ENCODE measurements at regions not wholly inside any gene's neighbourhood (a gene's known extent, or its start where the extent isn't known, plus 50 kb on each side); places are given as distances from the start of the nearest gene placed in this dataset.
"Not testable (repeated sequence)": the region's sequence is repeated elsewhere in the genome, so short reads cannot be mapped to it uniquely, and the experiment has no call there.

DNA sequence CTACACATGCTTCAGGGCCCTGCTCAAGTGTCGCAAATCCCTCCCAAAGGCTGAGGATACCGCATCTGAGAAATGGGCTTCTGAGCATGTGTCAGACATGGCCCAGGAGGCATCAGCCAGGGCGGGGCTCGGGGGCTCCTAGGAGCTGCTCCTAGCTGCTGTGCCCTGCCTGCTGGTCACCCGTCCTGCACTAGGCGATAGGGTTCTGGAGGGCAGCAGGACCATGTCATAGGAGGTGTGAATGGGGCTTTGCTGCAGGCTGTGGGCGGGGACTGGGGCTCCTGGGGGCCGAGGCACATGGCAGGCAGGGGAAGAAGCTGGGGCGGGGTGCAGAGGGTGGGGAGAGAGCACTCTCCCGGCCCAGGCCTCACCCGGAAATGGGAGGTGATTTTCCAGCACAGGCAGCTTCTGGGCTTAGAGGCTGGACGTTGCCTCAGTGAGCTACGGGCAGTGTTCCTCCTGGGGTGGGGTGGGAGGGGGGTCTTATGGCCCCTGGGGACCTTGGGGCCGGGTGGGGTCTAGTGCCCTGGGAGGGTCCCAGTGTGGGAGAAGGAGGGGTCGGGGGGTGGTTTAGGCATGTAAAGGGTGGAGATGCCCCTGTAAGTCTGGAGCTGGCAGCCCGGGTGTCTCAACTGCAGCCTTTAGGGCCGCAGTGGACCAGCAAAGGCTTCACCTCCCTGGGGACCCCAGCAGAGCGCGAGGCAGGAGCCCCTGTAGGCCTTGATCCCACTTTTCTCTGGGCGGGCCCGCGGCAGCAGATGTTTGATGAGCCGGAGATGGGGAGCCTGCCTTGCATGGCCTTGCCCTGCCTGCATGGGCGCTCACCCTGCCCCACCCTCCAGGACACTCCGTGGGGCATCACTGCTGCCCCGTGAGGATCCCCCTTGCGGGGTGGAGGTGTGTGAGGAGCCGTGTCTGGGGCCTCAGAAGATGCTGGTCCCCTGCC lies 98.6 kb upstream of the LRPAP1 start:
- H4K20me1 ChIP-seq: no peaks in the 10 kb centered on the region
- H3K4me2 ChIP-seq: peak overlapping the region; percentile 63 to 80 (median 71)
- H3K4me3 ChIP-seq: no peak overlapping the region; a peak in 1 of 20 replicates
- peak overlapping the region in 6 of 11 experiments; percentile 10 to 54 (median 16); a peak in 1 of 22 replicates for H3K9ac ChIP-seq
- H3K4me1 ChIP-seq: peaks cover 18 to 31% (median 25%) of the 10 kb centered on the region in 10 experiments
- TF ChIP-seq Cebpa-rat (IDR thresholded peaks at IDR 0.05): no peak
- peak overlapping the region in 5 of 11 experiments; percentile 30 to 56 (median 36); a peak in 4 of 22 replicates for H3K27ac ChIP-seq
- peaks cover 0 to 16% (median 11%) of the 10 kb centered on the region in 11 experiments; a peak in 17 of 22 replicates for H3K9me3 ChIP-seq (replicated peaks in 1 of 11)
- H3K36me3 ChIP-seq: no peaks in the 10 kb centered on the region
- no peaks in the 10 kb centered on the region for H3K27me3 ChIP-seq

DNA sequence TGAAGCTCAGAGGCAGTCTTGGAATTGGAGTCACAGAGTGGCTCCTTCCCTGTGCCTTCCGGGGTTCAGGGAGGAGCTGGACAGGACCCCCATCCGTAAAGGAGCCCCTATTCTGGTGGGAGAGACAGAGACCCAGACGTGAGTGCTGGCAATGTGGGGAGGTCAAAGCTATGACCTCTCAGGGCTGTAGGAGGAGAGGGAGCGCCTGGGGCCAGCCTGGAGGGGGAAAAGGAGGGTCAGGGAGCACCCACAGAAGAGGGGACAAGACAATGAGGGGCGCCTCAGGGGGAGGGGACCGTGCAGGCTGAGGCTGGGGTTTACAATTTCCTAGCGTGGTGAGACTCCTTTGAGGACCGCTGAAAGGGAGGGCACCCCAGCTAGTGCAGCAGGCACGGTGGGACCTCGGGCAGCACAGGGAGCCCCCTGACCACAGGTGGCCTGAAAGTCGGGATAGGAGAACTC lies 97.9 kb upstream of the LRPAP1 start:
- Histone ChIP-seq H3K9me3 (replicated peaks in 1 of 11) (peaks cover 0 to 9% (median 4%) of the 10 kb centered on the region in 11 experiments; a peak in 10 of 22 replicates), H3K9ac (no peak overlapping the region), H3K27me3 (no peaks in the 10 kb centered on the region)

DNA sequence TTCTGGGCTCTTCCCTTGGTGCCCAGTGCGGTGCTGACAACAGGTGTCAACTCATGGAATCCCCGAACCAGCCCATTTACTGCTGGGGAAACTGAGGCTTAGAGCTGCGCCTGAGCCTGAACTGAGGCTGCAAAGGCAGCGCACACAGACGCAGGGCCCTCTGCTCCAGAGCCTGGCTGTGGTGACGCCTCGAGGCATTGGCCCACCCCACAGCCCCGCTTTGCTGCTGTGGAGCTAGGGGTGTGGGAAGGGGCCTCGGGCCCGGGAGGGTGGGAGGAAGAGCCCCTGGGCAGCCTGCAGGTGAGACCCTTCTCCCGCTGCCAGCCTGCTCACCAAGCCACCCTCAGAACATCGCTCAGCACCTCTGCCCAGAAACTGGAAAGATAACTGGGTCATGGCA lies 97.4 kb upstream of the LRPAP1 start:
- Histone ChIP-seq H3K4me1 (peaks cover 18 to 42% (median 26%) of the 10 kb centered on the region in 10 experiments), H3K9me3 (replicated peaks in 1 of 11) (peaks cover 0 to 4% (median 0%) of the 10 kb centered on the region in 11 experiments; a peak in 7 of 22 replicates), H3K4me3 (no peak overlapping the region), H4K20me1 (no peaks in the 10 kb centered on the region), H3K27ac (no peak overlapping the region), H3K36me3 (no peaks in the 10 kb centered on the region), H3K9ac (no peak overlapping the region), H3K27me3 (no peaks in the 10 kb centered on the region), H3K4me2 (no peak overlapping the region)
- TF ChIP-seq Cebpa-rat (IDR thresholded peaks at IDR 0.05): no peak

More for the DNA sequence above, 97.9 kb upstream of the LRPAP1 start:
- H3K4me1 ChIP-seq: peaks cover 18 to 37% (median 25%) of the 10 kb centered on the region in 10 experiments
- TF ChIP-seq Cebpa-rat (IDR thresholded peaks at IDR 0.05): no peak
- H3K36me3 ChIP-seq: no peaks in the 10 kb centered on the region
- no peak overlapping the region for H3K4me3 ChIP-seq
- peak overlapping the region in 10 of 11 experiments; percentile 21 to 80 (median 46); a peak in 15 of 22 replicates for H3K4me2 ChIP-seq
- H3K27ac ChIP-seq: no peak overlapping the region
- no peaks in the 10 kb centered on the region for H4K20me1 ChIP-seq

DNA sequence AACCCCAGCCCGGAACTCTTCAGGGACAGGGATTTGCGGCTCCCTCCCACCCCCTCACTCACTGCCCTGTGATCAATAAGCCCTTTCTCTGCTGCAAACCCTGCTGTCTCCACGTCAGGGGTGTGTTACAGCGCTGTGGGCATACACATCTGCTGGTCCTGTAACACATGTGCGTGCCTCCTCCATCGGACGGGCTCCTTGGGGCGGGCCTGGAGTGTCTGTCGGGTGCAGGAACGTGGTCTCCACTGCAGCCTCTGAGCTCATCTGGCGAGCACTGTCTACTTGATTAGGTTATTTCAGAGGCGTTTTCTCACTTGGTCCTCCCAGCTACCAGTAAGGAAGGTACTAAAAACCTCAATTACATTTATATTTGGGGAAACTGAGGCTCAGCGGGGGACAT lies 97.0 kb upstream of the LRPAP1 start:
- not testable (repeated sequence) for H3K27me3 ChIP-seq; H4K20me1 ChIP-seq; H3K9ac ChIP-seq; H3K4me3 ChIP-seq; H3K27ac ChIP-seq; H3K36me3 ChIP-seq; H3K9me3 ChIP-seq (replicated peaks in 1 of 11)
- Histone ChIP-seq H3K4me2 (peak overlapping the region in 5 of 11 experiments; percentile 23 to 55 (median 49); a peak in 5 of 22 replicates), H3K4me1 (peaks cover 18 to 46% (median 27%) of the 10 kb centered on the region in 10 experiments)

DNA sequence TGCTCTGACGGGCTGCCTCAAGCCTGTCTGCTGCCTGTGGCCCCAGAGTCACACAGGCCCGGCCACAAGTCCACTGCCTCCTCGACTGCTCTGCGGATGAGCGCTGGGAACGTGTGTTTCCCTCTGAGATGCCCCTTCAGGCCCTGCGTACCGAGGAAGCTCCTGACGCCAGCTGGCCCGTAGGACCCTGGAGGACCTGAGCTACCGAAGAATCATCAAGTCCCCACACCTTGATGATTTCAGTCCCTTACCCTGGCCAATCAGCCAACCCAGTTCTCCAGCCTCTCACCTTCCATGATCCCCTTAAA lies 96.6 kb upstream of the LRPAP1 start:
- Histone ChIP-seq H3K27me3 (no peaks in the 10 kb centered on the region), H3K9me3 (replicated peaks in 1 of 11) (no peaks in the 10 kb centered on the region), H3K4me3 (no peak overlapping the region), H3K4me2 (peak overlapping the region in 8 of 11 experiments; percentile 9 to 55 (median 42); a peak in 13 of 22 replicates), H3K9ac (no peak overlapping the region), H3K36me3 (no peaks in the 10 kb centered on the region), H4K20me1 (no peaks in the 10 kb centered on the region), H3K27ac (no peak overlapping the region), H3K4me1 (peaks cover 21 to 50% (median 30%) of the 10 kb centered on the region in 10 experiments)
- TF ChIP-seq Cebpa-rat (IDR thresholded peaks at IDR 0.05): no peak

DNA sequence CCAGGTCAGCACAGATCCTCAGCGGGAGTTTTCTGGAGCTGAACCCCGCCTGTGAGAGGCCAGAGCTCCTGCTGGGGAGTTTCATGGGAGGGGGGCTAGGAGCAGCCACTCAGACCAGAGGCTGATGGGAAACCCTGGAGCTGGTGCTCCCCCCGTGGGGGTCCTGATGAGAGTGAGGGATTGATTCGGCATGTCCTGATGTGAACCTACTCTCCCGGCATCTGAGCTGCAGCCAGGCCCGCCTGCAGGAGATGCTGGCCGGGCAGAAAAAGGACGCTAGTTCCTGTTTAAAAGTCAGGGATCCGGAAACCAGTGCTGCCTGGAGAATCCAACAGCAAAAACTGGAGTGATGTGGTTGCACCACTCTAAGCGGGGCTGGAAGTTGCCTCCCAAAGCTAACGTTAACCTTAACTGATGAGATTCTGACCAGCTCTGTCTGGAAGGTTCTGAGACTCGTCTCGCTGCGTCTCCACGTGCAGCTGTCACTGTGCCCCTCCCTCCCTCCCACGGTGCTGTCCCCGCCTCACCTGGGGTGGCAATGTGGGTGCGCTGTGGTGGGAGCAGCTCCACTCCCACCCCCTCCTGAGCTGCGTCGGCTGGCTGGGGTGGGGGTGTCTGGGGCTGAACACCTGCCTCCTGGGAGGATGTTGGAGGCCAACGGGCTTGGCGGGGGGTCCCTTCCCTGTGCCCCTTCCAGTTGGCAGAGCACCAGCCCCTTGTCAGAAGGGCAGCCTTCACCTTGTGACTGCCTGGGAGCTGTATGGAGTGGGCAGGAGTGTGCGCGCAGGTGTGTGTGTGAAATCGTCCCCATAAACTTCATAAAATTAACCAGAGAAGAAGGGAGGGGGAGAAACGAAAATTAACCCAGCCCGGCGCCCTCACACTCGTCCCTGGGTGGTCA lies 96.0 kb upstream of the LRPAP1 start:
- H3K9me3 ChIP-seq (replicated peaks in 1 of 11); H3K9ac ChIP-seq; H4K20me1 ChIP-seq; H3K4me3 ChIP-seq; H3K36me3 ChIP-seq; H3K27ac ChIP-seq; H3K27me3 ChIP-seq: not testable (repeated sequence)
- Histone ChIP-seq H3K4me2 (peak overlapping the region in 9 of 11 experiments; percentile 9 to 55 (median 42); a peak in 15 of 22 replicates), H3K4me1 (peaks cover 24 to 55% (median 33%) of the 10 kb centered on the region in 10 experiments)

DNA sequence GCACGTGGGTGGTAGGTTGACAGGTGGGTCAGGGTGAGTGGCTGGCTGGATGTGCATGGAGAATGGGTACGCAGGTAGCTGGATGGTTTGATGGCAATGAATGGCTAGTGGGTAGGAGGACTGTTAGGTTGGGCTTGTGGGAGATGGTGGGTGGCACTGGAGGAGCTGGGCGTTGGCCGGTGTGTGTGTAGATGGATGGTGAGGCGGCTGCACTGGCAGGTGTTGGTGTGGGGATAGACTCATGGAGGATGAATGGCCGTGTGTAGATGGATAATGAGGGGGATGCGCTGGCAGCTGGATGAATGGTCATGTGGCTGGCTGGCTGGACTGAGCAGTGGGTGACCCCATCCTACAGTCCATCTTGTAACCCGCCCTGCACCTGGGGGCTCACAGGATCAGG lies 95.2 kb upstream of the LRPAP1 start:
- not testable (repeated sequence) for H3K4me3 ChIP-seq; H3K27me3 ChIP-seq; H4K20me1 ChIP-seq; H3K9me3 ChIP-seq (replicated peaks in 1 of 11); H3K4me2 ChIP-seq; H3K27ac ChIP-seq; H3K36me3 ChIP-seq; H3K9ac ChIP-seq
- peaks cover 24 to 53% (median 33%) of the 10 kb centered on the region in 10 experiments for H3K4me1 ChIP-seq

DNA sequence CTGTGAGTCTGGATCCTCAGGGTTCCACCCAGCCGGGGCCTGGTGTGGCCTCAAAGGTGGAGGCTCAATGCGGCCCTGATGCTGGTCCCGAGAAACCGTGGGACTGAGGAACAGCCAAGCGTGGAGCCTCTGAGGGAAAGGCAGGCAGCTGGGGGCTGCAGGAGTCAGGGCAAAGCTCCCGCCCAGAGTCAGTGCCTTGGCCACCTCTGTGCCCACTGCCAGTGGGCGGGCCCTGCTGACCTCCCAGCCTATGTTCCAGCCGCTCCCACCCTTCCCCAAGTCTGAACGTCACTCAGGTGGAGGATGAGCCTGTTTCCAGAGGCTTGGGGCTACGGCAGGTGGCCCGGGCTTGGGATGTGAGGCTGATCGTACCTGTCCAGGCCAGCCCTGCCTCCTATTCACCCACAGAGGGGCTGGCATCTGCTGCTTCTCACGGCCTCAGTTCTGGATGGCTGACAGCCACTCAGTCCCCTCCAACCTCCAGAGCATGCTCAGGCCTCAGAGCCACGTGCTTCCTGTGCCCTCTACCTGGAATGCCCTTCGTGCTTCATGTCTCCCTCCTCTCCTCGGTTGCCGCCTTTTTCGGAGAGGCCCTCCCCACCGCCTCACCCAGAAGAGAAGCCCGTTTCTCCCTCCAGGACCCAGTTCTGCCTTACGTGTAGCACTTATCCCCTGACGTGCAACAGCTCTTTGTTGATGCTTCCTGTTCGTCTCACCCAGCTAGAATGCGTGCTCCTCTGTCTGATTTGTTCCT lies 94.1 kb upstream of the LRPAP1 start:
- not testable (repeated sequence) for H3K9me3 ChIP-seq (replicated peaks in 1 of 11); H3K27ac ChIP-seq; H3K9ac ChIP-seq; H4K20me1 ChIP-seq; H3K4me3 ChIP-seq; H3K36me3 ChIP-seq; H3K27me3 ChIP-seq
- peak overlapping the region in 1 of 11 experiments; percentile 0; a peak in 3 of 22 replicates for H3K4me2 ChIP-seq
- peaks cover 17 to 42% (median 27%) of the 10 kb centered on the region in 10 experiments for H3K4me1 ChIP-seq

DNA sequence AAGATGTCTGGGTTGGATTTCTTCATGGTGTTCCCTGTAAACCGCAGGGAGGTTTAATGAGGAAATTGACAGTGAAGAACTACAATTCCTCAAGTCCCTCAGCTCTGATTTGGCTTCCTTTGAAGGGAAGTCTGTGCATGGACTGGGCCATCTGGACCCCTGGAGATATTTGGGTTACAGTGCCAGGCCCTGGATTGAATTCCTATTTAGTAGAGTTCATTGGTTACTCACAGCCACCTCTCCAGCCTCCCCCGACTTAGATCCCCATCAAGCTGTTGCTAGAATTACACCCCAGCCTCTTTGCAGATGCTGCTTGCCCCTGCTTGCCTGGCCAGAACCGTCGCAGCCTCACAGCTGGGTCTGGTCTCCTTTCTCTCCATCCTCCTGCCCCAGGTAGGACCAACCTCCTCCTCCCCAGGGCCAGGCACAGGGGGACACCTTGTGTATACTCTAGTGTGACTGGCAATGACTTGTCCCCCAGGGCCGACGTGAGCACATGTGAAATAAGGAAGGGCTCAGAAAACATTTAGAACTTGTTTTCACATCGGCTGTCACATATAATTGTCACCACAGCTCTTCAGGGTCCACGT lies 93.2 kb upstream of the LRPAP1 start:
- not testable (repeated sequence) for H3K9ac ChIP-seq; H4K20me1 ChIP-seq; H3K9me3 ChIP-seq (replicated peaks in 1 of 11); H3K27ac ChIP-seq; H3K4me3 ChIP-seq; H3K36me3 ChIP-seq; H3K27me3 ChIP-seq
- H3K4me1 ChIP-seq: peaks cover 12 to 34% (median 18%) of the 10 kb centered on the region in 10 experiments
- peak overlapping the region in 2 of 11 experiments; percentile 24 to 60; a peak in 3 of 22 replicates for H3K4me2 ChIP-seq

DNA sequence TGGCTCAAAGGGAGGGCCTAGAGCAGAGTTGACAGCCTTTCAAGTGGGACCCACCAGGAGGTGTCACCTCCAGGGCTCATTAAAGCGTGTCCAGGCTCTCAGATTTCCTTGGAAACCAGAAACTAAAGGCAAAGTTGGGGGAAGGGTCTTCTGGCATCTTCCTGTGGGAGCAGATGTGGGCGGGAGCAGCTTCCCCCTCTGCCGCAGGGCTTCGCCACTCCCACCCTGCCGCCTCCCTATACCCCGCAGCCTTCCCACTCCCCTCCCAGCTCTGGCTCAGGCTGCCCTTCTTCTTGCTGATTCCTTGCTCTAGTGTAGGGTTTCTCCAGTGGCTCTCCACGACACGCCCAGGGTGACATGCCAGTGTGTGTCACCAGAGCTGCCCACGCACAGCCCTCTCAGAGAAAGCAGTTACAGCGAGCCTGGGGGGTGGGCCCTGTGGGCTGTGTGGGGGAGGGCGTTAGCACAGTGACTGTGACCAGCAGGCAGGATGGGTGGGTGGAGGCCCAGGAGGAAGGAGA lies 91.6 kb upstream of the LRPAP1 start:
- H3K9ac ChIP-seq; H4K20me1 ChIP-seq; H3K4me3 ChIP-seq; H3K36me3 ChIP-seq; H3K9me3 ChIP-seq (replicated peaks in 1 of 11); H3K27ac ChIP-seq; H3K27me3 ChIP-seq: not testable (repeated sequence)
- peak overlapping the region; percentile 29 to 78 (median 54); a peak in 19 of 22 replicates for H3K4me2 ChIP-seq
- H3K4me1 ChIP-seq: peaks cover 11 to 29% (median 14%) of the 10 kb centered on the region in 10 experiments; a peak in 19 of 20 replicates
